OCI-LY1 (cell line): ENCODE measurements at regions not wholly inside any gene's neighbourhood (a gene's known extent, or its start where the extent isn't known, plus 50 kb on each side); places are given as distances from the start of the nearest gene placed in this dataset.

Experiments
- EZH2 ChIP-seq: fragments of 200-600 bp; sonication (generic), shearing (Covaris generic); IDR thresholded peaks from 2 replicates; pipeline ENCODE4 v1.8.0; 2017; ENCODE audit warnings: borderline replicate concordance, mixed run types, mild to moderate bottlenecking, antibody characterized with exemption, low read length, moderate library complexity, mixed read lengths
- TF ChIP-seq, protein P1 (sequence below): fragments of 200-600 bp; sonication (generic), shearing (Covaris generic); IDR thresholded peaks from 2 replicates; pipeline ENCODE4 v1.5.1; 2017; ENCODE audit warnings: mild to moderate bottlenecking, antibody characterized with exemption, low read length, moderate library complexity, mixed read lengths

DNA sequence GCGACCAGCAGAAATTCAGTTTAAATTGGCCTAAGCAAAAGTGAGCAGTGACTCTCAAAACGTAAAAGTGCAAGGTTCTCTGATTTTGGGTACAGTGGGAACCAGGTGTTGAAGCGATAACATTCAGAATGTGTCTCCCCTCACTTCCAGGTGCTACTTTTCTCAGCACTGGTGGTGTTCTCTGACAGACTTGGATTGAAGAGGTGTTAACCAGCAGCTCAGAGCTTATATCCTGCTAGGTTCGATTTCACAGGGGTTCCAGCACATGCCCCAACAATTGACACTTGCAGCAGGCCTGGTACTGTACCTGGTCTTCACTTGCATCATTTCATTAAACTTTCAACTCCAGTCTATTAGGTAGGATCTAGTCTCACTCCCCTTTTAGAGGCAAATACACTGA lies 680.2 kb downstream of the VRK1 start:
- TF ChIP-seq EZH2 = no peak
- TF ChIP-seq, protein P1, sequence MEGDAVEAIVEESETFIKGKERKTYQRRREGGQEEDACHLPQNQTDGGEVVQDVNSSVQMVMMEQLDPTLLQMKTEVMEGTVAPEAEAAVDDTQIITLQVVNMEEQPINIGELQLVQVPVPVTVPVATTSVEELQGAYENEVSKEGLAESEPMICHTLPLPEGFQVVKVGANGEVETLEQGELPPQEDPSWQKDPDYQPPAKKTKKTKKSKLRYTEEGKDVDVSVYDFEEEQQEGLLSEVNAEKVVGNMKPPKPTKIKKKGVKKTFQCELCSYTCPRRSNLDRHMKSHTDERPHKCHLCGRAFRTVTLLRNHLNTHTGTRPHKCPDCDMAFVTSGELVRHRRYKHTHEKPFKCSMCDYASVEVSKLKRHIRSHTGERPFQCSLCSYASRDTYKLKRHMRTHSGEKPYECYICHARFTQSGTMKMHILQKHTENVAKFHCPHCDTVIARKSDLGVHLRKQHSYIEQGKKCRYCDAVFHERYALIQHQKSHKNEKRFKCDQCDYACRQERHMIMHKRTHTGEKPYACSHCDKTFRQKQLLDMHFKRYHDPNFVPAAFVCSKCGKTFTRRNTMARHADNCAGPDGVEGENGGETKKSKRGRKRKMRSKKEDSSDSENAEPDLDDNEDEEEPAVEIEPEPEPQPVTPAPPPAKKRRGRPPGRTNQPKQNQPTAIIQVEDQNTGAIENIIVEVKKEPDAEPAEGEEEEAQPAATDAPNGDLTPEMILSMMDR = no peak
